GM10266 (cell line): ENCODE measurements at regions not wholly inside any gene's neighbourhood (a gene's known extent, or its start where the extent isn't known, plus 50 kb on each side); places are given as distances from the start of the nearest gene placed in this dataset.
"Not testable (repeated sequence)": the region's sequence is repeated elsewhere in the genome, so short reads cannot be mapped to it uniquely, and the experiment has no call there.

Experiments
- DNase-seq: peaks from one replicate; pipeline ENCODE4 v3.0.0; 2012; ENCODE audit errors: extremely low spot score
- TF ChIP-seq, protein P1 (sequence below): IDR thresholded peaks from 2 replicates; pipeline ENCODE4 v1.5.1; 2012; ENCODE audit warnings: mild to moderate bottlenecking, low read depth; ENCODE audit not compliant: control insufficient read depth, insufficient read depth; ENCODE audit errors: missing control alignments

DNA sequence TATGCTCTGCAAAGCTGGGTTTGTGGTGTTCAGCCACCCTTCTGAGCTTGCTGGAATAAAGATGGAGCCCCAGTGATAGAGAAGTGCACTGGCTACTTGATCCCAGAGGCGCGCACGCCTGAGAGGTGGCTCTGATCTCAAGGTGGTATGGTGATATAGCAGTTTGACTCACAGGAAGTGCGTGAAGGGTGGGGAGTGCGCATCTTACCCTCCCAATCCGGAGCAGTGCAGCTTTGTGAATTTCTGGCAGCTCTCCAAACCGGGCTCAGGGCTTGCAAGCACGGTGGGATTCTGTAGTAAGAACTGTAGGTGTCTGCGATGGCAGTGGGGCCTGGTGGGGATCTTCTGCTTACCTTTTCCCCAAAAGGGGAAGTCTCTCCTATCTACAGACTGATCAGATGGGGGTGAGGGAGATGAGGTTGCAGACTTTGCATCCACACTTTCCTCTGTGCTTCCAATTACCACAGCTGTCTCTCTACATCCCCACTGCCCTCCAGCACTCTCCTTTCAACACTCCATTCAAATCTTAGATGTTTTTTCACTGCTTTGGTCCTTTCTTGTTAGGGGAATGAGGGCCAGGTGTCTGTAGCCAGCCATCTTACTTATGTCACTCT lies 197.4 kb upstream of the SLC38A2 start:
- DNase-seq, result no peak
- TF ChIP-seq, protein P1, sequence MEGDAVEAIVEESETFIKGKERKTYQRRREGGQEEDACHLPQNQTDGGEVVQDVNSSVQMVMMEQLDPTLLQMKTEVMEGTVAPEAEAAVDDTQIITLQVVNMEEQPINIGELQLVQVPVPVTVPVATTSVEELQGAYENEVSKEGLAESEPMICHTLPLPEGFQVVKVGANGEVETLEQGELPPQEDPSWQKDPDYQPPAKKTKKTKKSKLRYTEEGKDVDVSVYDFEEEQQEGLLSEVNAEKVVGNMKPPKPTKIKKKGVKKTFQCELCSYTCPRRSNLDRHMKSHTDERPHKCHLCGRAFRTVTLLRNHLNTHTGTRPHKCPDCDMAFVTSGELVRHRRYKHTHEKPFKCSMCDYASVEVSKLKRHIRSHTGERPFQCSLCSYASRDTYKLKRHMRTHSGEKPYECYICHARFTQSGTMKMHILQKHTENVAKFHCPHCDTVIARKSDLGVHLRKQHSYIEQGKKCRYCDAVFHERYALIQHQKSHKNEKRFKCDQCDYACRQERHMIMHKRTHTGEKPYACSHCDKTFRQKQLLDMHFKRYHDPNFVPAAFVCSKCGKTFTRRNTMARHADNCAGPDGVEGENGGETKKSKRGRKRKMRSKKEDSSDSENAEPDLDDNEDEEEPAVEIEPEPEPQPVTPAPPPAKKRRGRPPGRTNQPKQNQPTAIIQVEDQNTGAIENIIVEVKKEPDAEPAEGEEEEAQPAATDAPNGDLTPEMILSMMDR, result no peak

DNA sequence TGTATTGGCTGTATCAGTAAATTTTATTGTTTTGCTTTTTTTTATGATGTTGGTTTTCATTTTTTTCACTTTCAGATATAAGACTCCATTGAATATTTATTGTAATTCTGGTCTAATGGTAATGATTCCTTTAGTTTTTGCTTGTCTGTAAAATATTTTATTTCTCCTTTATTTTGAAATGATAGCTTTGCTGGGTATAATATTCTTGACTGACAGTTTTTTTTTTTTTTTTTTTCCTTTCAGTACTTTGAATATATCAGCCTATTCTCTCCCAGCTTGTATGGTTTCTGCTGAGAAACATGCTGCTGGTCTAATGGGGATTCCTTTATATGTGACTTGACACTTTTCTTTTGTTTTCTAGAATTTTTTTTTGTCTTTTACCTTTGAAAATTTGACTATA lies 195.1 kb upstream of the SLC38A2 start:
- TF ChIP-seq, protein P1, result no peak
- no peak for DNase-seq

DNA sequence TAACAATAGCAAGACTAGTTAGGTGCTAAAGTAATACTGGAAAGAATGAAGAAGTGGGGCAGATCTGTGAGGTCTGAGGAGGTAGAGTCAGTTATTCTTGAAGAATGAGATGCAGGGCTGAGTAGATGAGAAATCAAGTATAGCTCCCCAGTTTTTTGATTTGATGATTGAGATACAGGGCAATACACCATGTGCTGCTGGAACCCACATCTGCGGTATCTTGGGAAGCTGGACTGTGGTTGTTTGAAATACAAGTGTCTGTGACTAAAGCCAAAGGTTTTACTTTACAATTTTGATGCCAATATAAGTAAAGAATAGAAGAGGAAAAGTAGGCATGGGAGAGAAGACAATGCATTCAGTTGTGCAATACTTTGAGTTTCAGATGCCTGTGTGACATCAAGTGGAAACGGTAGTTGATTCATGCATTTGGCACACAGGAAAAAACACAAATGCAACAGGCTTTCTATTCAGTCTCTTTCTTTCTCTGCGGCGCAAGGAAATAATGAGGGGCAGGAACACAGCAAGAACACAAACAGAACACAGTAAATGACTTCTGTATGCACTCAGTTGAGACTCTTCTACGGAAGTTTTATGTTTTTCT lies 190.2 kb upstream of the SLC38A2 start:
- TF ChIP-seq, protein P1, result no peak
- DNase-seq, result no peak

DNA sequence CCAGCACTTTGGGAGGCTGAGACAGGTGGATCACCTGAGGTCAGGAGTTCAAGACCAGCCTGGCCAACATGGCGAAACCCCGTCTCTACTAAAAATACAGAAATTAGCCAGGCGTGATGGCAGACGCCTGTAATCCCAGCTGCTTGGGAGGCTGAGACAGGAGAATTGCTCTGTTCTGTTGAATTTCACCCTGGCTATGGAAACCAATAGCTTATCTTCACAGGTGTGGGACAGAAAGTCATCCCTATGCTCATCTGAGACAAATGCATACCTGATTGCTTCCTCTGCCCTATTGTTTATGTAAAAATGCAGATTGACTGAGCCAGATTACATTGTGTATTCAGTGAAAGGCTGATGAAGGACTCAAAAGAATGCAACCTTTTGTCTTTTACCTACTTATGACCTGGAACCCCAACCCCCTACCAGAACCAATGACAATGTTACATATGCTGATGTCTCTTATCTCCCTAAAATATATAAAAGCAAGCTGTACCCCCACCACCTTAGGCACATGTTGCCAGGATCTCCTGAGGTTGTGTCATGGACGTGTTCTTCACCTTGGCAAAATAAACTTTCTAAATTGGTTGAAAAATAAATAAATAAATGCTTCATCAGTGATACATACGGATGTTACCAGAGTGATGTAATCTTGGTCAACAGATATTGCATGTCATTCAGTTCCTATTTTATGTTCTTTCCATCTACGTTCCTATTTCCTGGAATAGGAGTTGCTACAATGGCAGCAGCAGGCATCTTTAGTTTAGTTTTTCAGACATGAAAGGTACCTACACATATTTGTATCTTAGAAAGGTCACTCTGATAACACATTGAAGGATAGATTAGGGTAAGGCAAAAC lies 189.4 kb upstream of the SLC38A2 start:
- not testable (repeated sequence) for DNase-seq

DNA sequence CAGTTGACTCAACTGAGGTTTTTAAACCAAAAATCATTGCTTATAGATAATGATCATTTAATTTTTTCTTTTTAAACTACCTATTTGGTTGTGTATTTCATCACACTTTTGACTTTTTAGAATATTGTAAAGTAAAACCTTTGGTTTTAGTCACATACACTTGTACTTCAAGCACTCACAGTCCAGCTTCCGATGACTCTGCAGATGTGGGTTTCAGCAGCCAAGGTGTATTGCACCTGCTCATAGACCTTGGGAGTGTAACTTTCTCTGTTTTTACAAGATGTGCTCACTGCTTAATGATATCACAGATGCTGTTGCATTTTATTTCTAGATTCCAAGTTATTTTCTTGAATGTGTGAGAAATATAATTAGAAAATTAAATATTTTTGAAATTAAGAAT lies 188.3 kb upstream of the SLC38A2 start:
- DNase-seq, result no peak
- TF ChIP-seq, protein P1, result no peak

DNA sequence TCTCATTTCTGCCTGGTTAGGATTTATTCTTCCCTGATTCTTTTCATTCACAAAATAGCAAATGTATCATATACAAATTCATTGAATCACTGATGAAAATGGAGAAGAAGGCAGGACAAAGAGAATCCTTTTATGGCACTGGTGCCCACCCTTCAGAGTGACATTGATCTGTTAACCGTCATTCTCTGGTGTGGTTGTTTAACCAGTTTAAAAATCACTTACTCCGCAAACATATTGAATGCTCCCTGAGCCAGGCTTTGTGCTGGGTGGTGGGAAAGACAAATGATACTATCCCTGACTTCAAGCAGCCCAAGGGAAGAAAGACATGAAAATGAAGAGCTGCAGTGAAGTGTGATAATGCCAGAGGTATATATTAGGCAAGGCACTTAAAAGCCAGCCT lies 187.5 kb upstream of the SLC38A2 start:
- no peak for DNase-seq
- TF ChIP-seq, protein P1, result no peak

DNA sequence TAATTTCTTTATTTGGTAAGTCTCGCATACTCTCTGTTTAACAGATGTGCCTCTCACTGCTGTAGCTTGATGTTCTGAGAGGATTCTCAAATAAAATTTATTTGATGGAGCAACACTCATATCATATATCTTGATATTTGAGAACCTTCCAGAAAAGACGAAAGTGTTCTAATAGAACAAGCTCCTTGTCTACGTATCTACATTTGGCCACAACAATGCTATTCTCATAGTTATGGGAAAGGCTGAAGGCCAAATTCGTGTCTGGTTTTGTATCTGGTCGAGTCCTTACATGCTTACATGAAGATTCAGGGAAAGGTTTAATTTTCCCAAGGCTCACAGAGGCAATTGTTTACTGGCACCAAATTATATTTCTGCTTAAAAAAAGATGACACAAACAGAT lies 186.7 kb upstream of the SLC38A2 start:
- DNase-seq, result no peak

More for the DNA sequence above, 186.7 kb upstream of the SLC38A2 start:
- TF ChIP-seq, protein P1, result no peak
